Heart left ventricle (tissue), 13 donors: ENCODE measurements at regions not wholly inside any gene's neighbourhood (a gene's known extent, or its start where the extent isn't known, plus 50 kb on each side); places are given as distances from the start of the nearest gene placed in this dataset.

Experiments used
- CTCF ChIP-seq, 12 donors: fragments of 200-600 bp; sonication (generic) in 4 of 12; IDR thresholded peaks; one replicate each; pipeline versions ENCODE4 v1.5.0 to v1.8.0; 2018 to 2022; ENCODE audit warnings: antibody characterized with exemption in 12 of 12, mild to moderate bottlenecking in 5 of 12
- POLR2A ChIP-seq, 2 donors: fragments of 450-650 bp; IDR thresholded peaks; one replicate each; pipeline ENCODE4 v1.6.1; 2017; ENCODE audit warnings: antibody characterized with exemption in 2 of 2, mild to moderate bottlenecking in 2 of 2, moderate library complexity in 2 of 2
- donor health status: ischemic (EF 13 %, LVEDD 7.1; RV severe dilation, severe dysfunction).
- donor health status: DM: no; HTN: yes; CAD: no.
- donor health status: DM: no; HTN: no; CAD: no.
- donor health status: ischemic (EF 25% LVEDD 6.9; RV normal size, moderate dysfunction).
- donor health status: ischemic (EF 25% LVEDD 5.7; RV mildly dilated, moderate dysfunction).
- donor health status: ischemic (EF 35%, LVEDD 5.7; RV mildly dilated, moderate dysfunction).
- donor health status: nonischemic (EF 11% LVEDD 7.7; RV severe dilation, severe dysfunction).
- donor health status: DM: yes; HTN: yes; CAD: no.
- donor health status: PGD.
- donor health status: ischemic (EF 29% LVEDD 5.4; RV normal size, mild dysfunction).
- donor health status: nonischemic (EF 23%, LVEDD 6.1; RV moderate dilation, normal function).

DNA sequence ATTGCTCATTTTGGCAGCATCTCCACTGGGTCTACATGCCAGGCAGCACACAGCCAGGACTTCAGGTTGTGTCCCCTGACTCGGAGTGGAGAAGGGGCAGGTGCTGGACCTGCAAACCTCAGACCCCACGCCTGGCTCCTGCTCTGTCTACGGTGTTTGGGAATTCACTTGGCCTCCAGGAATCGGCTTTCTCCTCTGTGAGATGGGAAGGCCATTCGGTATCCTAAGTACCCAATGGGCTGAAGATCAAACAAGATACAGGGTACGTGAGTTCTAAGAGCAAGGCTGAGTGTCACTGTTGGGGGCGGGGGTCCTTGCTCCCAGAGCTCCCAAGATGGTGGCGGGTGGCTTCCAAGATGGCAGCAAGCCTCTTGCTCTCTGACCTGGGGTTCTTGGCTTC is 73.2 kb upstream of the EN2 start:
- no peak for TF ChIP-seq CTCF (IDR thresholded peaks at IDR 0.05)
- no peak for TF ChIP-seq POLR2A (IDR thresholded peaks at IDR 0.05)
